ENCODE measurements at regions not wholly inside any gene's neighbourhood (a gene's known extent, or its start where the extent isn't known, plus 50 kb on each side); places are given as distances from the start of the nearest gene placed in this dataset.

GRCh38 chr11:119513806-119514170 is 90.8 kb upstream of the THY1 start:
- TF ChIP-seq CTCF (IDR thresholded peaks at IDR 0.05) (no peak), POLR2AphosphoS5 (IDR thresholded peaks at IDR 0.05) (no peak), POLR2A (IDR thresholded peaks at IDR 0.05) (no peak)
